ENCODE measurements at regions not wholly inside any gene's neighbourhood (a gene's known extent, or its start where the extent isn't known, plus 50 kb on each side); places are given as distances from the start of the nearest gene placed in this dataset.

- TF ChIP-seq CTCF (CRISPR knock-in tag; IDR thresholded peaks at IDR 0.05) (no peak), STAT5B (CRISPR knock-in tag; IDR thresholded peaks at IDR 0.05) (no peak), RFX5 (IDR thresholded peaks at IDR 0.05; ENCODE audit: low read depth, low read length) (no peak), CHD2 (IDR thresholded peaks at IDR 0.05; ENCODE audit: low read depth, low read length) (no peak), STAG1 (CRISPR knock-in tag; IDR thresholded peaks at IDR 0.05) (no peak), ZBTB34 (CRISPR knock-in tag; IDR thresholded peaks at IDR 0.05) (no peak), ZNF607 (CRISPR knock-in tag; IDR thresholded peaks at IDR 0.05; ENCODE audit: borderline replicate concordance) (no peak)
These were observed 1283.6 kb downstream of the FSTL5 start for GRCh38 chr4:160880180-160880579.
